ENCODE measurements at regions not wholly inside any gene's neighbourhood (a gene's known extent, or its start where the extent isn't known, plus 50 kb on each side); places are given as distances from the start of the nearest gene placed in this dataset.

DNA sequence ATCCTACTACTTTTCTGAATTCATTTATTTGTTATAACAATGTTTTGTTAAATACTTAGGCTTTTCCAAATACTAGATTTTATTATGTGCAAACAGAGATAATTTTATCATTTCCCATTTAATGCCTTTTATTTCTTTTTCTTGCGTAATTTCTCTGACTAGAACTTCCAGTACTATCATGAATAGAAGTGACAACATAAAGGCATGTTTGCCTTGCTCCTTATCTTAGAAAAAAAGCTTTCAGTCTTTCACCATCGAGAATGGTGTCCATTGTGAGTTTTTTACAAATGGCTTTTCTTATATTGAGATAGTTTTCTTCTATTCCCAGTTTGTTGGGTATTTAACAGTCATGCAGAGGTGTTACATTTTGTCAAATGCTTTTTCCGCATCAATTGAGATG lies 453.1 kb upstream of the ZP4 start:
- TF ChIP-seq CEBPB (tag; IDR thresholded peaks at IDR 0.05), result no peak
- TF ChIP-seq, protein P1, sequence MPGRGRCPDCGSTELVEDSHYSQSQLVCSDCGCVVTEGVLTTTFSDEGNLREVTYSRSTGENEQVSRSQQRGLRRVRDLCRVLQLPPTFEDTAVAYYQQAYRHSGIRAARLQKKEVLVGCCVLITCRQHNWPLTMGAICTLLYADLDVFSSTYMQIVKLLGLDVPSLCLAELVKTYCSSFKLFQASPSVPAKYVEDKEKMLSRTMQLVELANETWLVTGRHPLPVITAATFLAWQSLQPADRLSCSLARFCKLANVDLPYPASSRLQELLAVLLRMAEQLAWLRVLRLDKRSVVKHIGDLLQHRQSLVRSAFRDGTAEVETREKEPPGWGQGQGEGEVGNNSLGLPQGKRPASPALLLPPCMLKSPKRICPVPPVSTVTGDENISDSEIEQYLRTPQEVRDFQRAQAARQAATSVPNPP (IDR thresholded peaks at IDR 0.05; ENCODE audit: borderline replicate concordance, insufficient read depth, insufficient read length), result no peak
- TF ChIP-seq, protein P2, sequence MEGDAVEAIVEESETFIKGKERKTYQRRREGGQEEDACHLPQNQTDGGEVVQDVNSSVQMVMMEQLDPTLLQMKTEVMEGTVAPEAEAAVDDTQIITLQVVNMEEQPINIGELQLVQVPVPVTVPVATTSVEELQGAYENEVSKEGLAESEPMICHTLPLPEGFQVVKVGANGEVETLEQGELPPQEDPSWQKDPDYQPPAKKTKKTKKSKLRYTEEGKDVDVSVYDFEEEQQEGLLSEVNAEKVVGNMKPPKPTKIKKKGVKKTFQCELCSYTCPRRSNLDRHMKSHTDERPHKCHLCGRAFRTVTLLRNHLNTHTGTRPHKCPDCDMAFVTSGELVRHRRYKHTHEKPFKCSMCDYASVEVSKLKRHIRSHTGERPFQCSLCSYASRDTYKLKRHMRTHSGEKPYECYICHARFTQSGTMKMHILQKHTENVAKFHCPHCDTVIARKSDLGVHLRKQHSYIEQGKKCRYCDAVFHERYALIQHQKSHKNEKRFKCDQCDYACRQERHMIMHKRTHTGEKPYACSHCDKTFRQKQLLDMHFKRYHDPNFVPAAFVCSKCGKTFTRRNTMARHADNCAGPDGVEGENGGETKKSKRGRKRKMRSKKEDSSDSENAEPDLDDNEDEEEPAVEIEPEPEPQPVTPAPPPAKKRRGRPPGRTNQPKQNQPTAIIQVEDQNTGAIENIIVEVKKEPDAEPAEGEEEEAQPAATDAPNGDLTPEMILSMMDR (IDR thresholded peaks at IDR 0.05 in 2 of 3, conservative IDR thresholded peaks at IDR 0.05 in 1 of 3; ENCODE audit: insufficient read depth in 2 of 3, low read depth in 1 of 3, low read length in 3 of 3), result no peak
- TF ChIP-seq, protein P3, sequence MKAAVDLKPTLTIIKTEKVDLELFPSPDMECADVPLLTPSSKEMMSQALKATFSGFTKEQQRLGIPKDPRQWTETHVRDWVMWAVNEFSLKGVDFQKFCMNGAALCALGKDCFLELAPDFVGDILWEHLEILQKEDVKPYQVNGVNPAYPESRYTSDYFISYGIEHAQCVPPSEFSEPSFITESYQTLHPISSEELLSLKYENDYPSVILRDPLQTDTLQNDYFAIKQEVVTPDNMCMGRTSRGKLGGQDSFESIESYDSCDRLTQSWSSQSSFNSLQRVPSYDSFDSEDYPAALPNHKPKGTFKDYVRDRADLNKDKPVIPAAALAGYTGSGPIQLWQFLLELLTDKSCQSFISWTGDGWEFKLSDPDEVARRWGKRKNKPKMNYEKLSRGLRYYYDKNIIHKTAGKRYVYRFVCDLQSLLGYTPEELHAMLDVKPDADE (conservative IDR thresholded peaks at IDR 0.05; ENCODE audit: control insufficient read depth, low read depth, low read length), result no peak

Measured in K562 (cell line).